Hepatocyte (in vitro differentiated cells): ENCODE measurements at regions not wholly inside any gene's neighbourhood (a gene's known extent, or its start where the extent isn't known, plus 50 kb on each side); places are given as distances from the start of the nearest gene placed in this dataset.

Experiments used
- EZH2 ChIP-seq: fragments of 200-600 bp; sonication (generic); IDR thresholded peaks from 2 replicates; pipeline ENCODE4 v1.6.1; 2016; ENCODE audit warnings: antibody characterized with exemption, mild to moderate bottlenecking, borderline replicate concordance
- EZH2phosphoT487 ChIP-seq: fragments of 200-600 bp; sonication (generic); IDR thresholded peaks from one replicate; pipeline ENCODE4 v1.6.1; 2018; ENCODE audit warnings: antibody characterized with exemption, mild to moderate bottlenecking, low read depth, moderate library complexity; ENCODE audit not compliant: unreplicated experiment, severe bottlenecking

- TF ChIP-seq EZH2phosphoT487, result no peak
- TF ChIP-seq EZH2, result no peak
These were observed 94.2 kb upstream of the DNAJC1 start for GRCh38 chr10:22097696-22098095.
